Cardiac muscle cell (in vitro differentiated cells and primary cell): ENCODE measurements at regions not wholly inside any gene's neighbourhood (a gene's known extent, or its start where the extent isn't known, plus 50 kb on each side); places are given as distances from the start of the nearest gene placed in this dataset.

Experiments
- DNase-seq, 2 donors: peaks; one replicate each; pipeline versions ENCODE4 v3.0.0 to v3.0.0-alpha.2; 2010 to 2017; ENCODE audit warnings: low read depth in 1 of 2, low spot score in 1 of 2
- H3K27ac ChIP-seq: fragments of 200-600 bp; sonication (generic); 2 replicates; pipeline ENCODE4 v1.5.1; 2016
- H3K27me3 ChIP-seq: fragments of 200-600 bp; sonication (generic); 2 replicates; pipeline ENCODE4 v1.6.0; 2016; ENCODE audit warnings: control low read depth
- H3K36me3 ChIP-seq: fragments of 200-600 bp; sonication (generic); 2 replicates; pipeline ENCODE4 v1.5.1; 2016; ENCODE audit warnings: control low read depth
- H3K4me1 ChIP-seq: fragments of 200-600 bp; sonication (generic); 2 replicates; pipeline ENCODE4 v1.8.1; 2017; ENCODE audit warnings: low read depth, mild to moderate bottlenecking, mixed run types
- H3K4me3 ChIP-seq: fragments of 200-600 bp; sonication (generic); 2 replicates; pipeline ENCODE4 v1.5.1; 2016; ENCODE audit warnings: mild to moderate bottlenecking
- H3K9me3 ChIP-seq: fragments of 200-600 bp; sonication (generic); 2 replicates; pipeline ENCODE4 v1.5.1; 2017; ENCODE audit warnings: low read depth, mild to moderate bottlenecking, control low read depth
- CTCF ChIP-seq: IDR thresholded peaks from 2 replicates; pipeline ENCODE4 v1.5.1; 2012; ENCODE audit warnings: low read depth, mild to moderate bottlenecking, low read length

GRCh38 chr4:136873555-136873954 lies 658.7 kb downstream of the PCDH18 start:
- Histone ChIP-seq H3K36me3 (no peaks in the 10 kb centered on the region), H3K27me3 (no peaks in the 10 kb centered on the region)

DNA sequence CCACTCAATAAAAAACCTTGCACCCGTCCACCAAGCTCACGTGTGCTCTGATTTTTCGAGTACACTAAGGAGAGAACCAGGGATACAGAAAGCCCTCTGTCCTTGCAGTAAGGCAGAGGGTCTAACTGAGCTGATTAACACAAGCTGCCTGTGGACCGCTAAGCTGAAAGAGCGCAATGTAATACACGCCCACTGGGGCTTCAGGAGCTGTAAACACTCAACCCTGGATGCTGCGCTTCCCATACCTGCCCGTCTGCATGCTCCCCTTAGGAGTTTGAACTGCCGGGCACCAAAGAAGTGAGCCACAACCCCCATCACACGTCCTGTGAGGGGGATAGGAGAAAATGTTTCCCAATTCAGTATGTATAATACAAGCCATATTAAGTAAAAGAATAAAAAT lies 664.8 kb downstream of the PCDH18 start:
- no peak for DNase-seq
- Histone ChIP-seq H3K27me3 (no peaks in the 10 kb centered on the region), H3K27ac (no peak overlapping the region), H3K9me3 (no peaks in the 10 kb centered on the region), H3K36me3 (no peaks in the 10 kb centered on the region), H3K4me1 (no peaks in the 10 kb centered on the region), H3K4me3 (no peak overlapping the region)
- no peak for TF ChIP-seq CTCF

More at GRCh38 chr4:136873555-136873954, 658.7 kb downstream of the PCDH18 start:
- Histone ChIP-seq H3K27ac (no peak overlapping the region), H3K4me1 (peaks cover 7% of the 10 kb centered on the region), H3K4me3 (no peak overlapping the region), H3K9me3 (no peaks in the 10 kb centered on the region)
- DNase-seq: no peak
- TF ChIP-seq CTCF: no peak

DNA sequence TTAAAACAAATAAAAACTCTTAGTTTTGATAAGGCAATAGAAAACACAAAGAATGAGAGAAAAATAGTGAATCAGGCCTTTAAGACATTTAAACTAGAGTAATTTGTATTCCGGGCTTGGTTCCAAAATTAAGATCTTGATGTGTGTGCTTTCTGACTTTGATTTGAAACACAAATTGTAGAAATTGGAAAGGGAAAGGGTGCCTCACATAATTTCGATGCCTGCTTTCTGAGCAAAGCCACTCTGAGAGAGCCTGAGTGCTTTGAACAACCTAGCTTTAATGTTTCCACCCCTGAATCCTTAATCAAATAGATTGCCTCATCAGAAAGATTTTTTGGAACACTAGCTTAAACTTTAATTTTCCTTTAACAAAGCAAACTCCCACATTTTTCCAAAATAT lies 666.8 kb downstream of the PCDH18 start:
- H3K4me1 ChIP-seq: no peaks in the 10 kb centered on the region
- no peak overlapping the region for H3K27ac ChIP-seq
- TF ChIP-seq CTCF: no peak
- H3K9me3 ChIP-seq: no peaks in the 10 kb centered on the region
- DNase-seq: peak in 1 of 2 donors; percentile 11
- no peak overlapping the region for H3K4me3 ChIP-seq
- no peaks in the 10 kb centered on the region for H3K36me3 ChIP-seq
- H3K27me3 ChIP-seq: no peaks in the 10 kb centered on the region

DNA sequence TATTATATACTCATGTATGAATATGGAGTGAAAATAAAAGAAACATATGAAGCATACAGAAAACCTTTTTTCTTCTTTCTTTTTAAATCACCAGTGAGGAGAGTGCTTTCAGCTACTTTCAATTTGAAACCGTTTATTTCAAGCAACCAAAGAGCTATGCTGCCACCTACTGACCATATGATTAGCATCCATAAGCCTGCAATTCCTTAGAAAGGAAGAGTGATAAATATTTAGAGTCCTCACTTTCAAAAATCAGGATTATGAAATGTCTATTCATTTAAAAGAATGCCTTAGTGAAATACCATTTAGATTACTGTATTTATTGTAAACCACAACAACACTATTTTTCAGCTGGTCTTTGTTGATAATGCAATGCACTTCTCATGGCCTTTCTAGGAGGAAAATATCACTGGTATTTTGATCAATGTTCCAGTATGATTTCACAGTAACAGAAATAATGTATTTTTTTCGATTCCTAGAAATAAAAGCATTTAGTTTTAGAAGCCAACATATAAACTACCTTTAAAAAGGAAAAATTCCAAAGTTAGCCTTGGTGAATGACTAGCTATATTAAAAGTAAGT lies 667.6 kb downstream of the PCDH18 start:
- H3K9me3 ChIP-seq: no peaks in the 10 kb centered on the region
- H3K36me3 ChIP-seq: no peaks in the 10 kb centered on the region
- no peaks in the 10 kb centered on the region for H3K4me1 ChIP-seq
- H3K4me3 ChIP-seq: no peak overlapping the region
- H3K27ac ChIP-seq: no peak overlapping the region
- TF ChIP-seq CTCF: peak; percentile 78
- peak; percentile 83 to 90 for DNase-seq
- no peaks in the 10 kb centered on the region for H3K27me3 ChIP-seq

- no peaks in the 10 kb centered on the region for H3K27me3 ChIP-seq
- no peaks in the 10 kb centered on the region for H3K9me3 ChIP-seq
- no peak overlapping the region for H3K4me3 ChIP-seq
- H3K36me3 ChIP-seq: no peaks in the 10 kb centered on the region
- peak in 1 of 2 donors; percentile 25 for DNase-seq
- no peaks in the 10 kb centered on the region for H3K4me1 ChIP-seq
- no peak for TF ChIP-seq CTCF
- H3K27ac ChIP-seq: no peak overlapping the region
Measured at GRCh38 chr4:136863756-136864155, 668.5 kb downstream of the PCDH18 start.
